Sigmoid colon (tissue), 4 donors: ENCODE measurements at regions not wholly inside any gene's neighbourhood (a gene's known extent, or its start where the extent isn't known, plus 50 kb on each side); places are given as distances from the start of the nearest gene placed in this dataset.

Source experiments
- CTCF ChIP-seq, 4 experiments: fragments of 450-650 bp in 3 of 4; fragments of 200-600 bp in 1 of 4; IDR thresholded peaks; one replicate each; pipeline ENCODE4 v1.5.1; 2016 to 2019; ENCODE audit warnings: antibody characterized with exemption in 4 of 4, mild to moderate bottlenecking in 3 of 4, moderate library complexity in 2 of 4
- POLR2A ChIP-seq, 2 donors: fragments of 450-650 bp; IDR thresholded peaks; one replicate each; pipeline ENCODE4 v1.6.1; 2016; ENCODE audit warnings: antibody characterized with exemption in 2 of 2, mild to moderate bottlenecking in 2 of 2, moderate library complexity in 2 of 2
- POLR2AphosphoS5 ChIP-seq, 4 donors: sonication (generic); formaldehyde crosslinking; IDR thresholded peaks; one replicate each; pipeline ENCODE4 v1.6.1; 2017; ENCODE audit warnings: antibody characterized with exemption in 4 of 4

- no peak for TF ChIP-seq POLR2A (IDR thresholded peaks at IDR 0.05)
- no peak for TF ChIP-seq CTCF (IDR thresholded peaks at IDR 0.05)
- TF ChIP-seq POLR2AphosphoS5 (IDR thresholded peaks at IDR 0.05), result no peak
These were observed 381.6 kb downstream of the TMEM38B start for GRCh38 chr9:106075960-106076327.
